Kidney (tissue), 13 donors: ENCODE measurements at regions not wholly inside any gene's neighbourhood (a gene's known extent, or its start where the extent isn't known, plus 50 kb on each side); places are given as distances from the start of the nearest gene placed in this dataset.

Experiments
- DNase-seq, 5 donors: peaks; one replicate each; pipeline ENCODE4 v3.0.0-alpha.2; 2013 to 2020
- FAIRE-seq: peaks from 2 replicates; lab custom pipeline; 2012; peaks lifted over from hg19 to GRCh38; lab: Jason Lieb, UNC
- H3K27ac ChIP-seq, 2 donors: one replicate each; pipeline ENCODE4 v1.7.0; 2013; ENCODE audit warnings: low read depth in 2 of 2, low read length in 2 of 2, inconsistent platforms in 1 of 2
- H3K27me3 ChIP-seq: one replicate; pipeline ENCODE4 v1.7.1; 2013; ENCODE audit warnings: low read length, inconsistent platforms; ENCODE audit not compliant: control insufficient read depth, insufficient read depth
- H3K36me3 ChIP-seq, 3 donors: one replicate each; pipeline versions ENCODE4 v1.7.0 to v1.7.1; 2013; ENCODE audit warnings: low read length in 3 of 3, control low read depth in 1 of 3, inconsistent platforms in 1 of 3; ENCODE audit not compliant: insufficient read depth in 3 of 3, control insufficient read depth in 2 of 3
- H3K4me1 ChIP-seq, 3 donors: one replicate each; pipeline versions ENCODE4 v1.7.0 to v1.7.1; 2013; ENCODE audit warnings: low read length in 3 of 3, inconsistent platforms in 1 of 3, low read depth in 1 of 3; ENCODE audit not compliant: control insufficient read depth in 2 of 3, insufficient read depth in 2 of 3
- H3K4me3 ChIP-seq, 3 donors: one replicate each; pipeline versions ENCODE4 v1.7.0 to v1.8.1; 2013; ENCODE audit warnings: low read length in 3 of 3, control low read depth in 1 of 3, inconsistent platforms in 1 of 3
- H3K9ac ChIP-seq, 3 donors: one replicate each; pipeline versions ENCODE4 v1.7.0 to v1.7.1; 2013; ENCODE audit warnings: low read length in 3 of 3, control low read depth in 1 of 3, inconsistent platforms in 1 of 3
- H3K9me3 ChIP-seq, 3 donors: one replicate each; pipeline versions ENCODE4 v1.7.0 to v1.7.1; 2013; ENCODE audit warnings: low read length in 3 of 3, control low read depth in 1 of 3, inconsistent platforms in 1 of 3; ENCODE audit not compliant: control insufficient read depth in 2 of 3, insufficient read depth in 1 of 3
- CTCF ChIP-seq: IDR thresholded peaks from 3 replicates; pipeline ENCODE4 v1.5.1; 2012; ENCODE audit warnings: mild to moderate bottlenecking, moderate library complexity, borderline replicate concordance; ENCODE audit not compliant: insufficient read depth; ENCODE audit errors: extremely low read depth
- intact Hi-C: fragments of 100-400 bp; cut with DNase I; formaldehyde crosslinking; loops from one replicate; pipeline ENCODE4 v1.11.1; 2022
- donor health status: control.
- donor health status: control.
- donor health status: control.
- donor health status: control.
- donor health status: control.
- donor health status: DM: yes; HTN: yes; CAD: no.
- donor health status: Normal renal cell carcinoma (clear cell type).

- no peaks in the 10 kb centered on the region for H3K36me3 ChIP-seq
- no peak for FAIRE-seq
- no peak for TF ChIP-seq CTCF
- H3K27me3 ChIP-seq, result no peaks in the 10 kb centered on the region
- no peak overlapping the region for H3K9ac ChIP-seq
- DNase-seq, result no peak
- no peak overlapping the region for H3K27ac ChIP-seq
- no peaks in the 10 kb centered on the region for H3K4me1 ChIP-seq
- intact Hi-C loops, result no loop called here
- H3K9me3 ChIP-seq, result no peaks in the 10 kb centered on the region
- H3K4me3 ChIP-seq, result no peak overlapping the region
Measured at GRCh38 chr7:10790910-10791309, 182.8 kb upstream of the PHF14 start.

- Histone ChIP-seq H3K4me1 (no peaks in the 10 kb centered on the region), H3K4me3 (no peak overlapping the region), H3K36me3 (no peaks in the 10 kb centered on the region), H3K27ac (no peak overlapping the region), H3K9me3 (no peaks in the 10 kb centered on the region), H3K27me3 (no peaks in the 10 kb centered on the region), H3K9ac (no peak overlapping the region)
- no peak for DNase-seq
- intact Hi-C loops, result no loop called here
- no peak for FAIRE-seq
- no peak for TF ChIP-seq CTCF
Measured at GRCh38 chr7:10793995-10794775, 179.5 kb upstream of the PHF14 start.

GRCh38 chr7:10797157-10797556, 176.5 kb upstream of the PHF14 start:
- no peak overlapping the region for H3K9ac ChIP-seq
- H3K27me3 ChIP-seq, result no peaks in the 10 kb centered on the region
- FAIRE-seq (no peak), DNase-seq (no peak)
- H3K4me1 ChIP-seq, result no peaks in the 10 kb centered on the region
- H3K27ac ChIP-seq, result no peak overlapping the region
- no peak for TF ChIP-seq CTCF
- no peaks in the 10 kb centered on the region for H3K9me3 ChIP-seq
- H3K36me3 ChIP-seq, result no peaks in the 10 kb centered on the region
- H3K4me3 ChIP-seq, result no peak overlapping the region
- intact Hi-C loops, result no loop called here
